Esophagus squamous epithelium (tissue), 4 donors: ENCODE measurements at regions not wholly inside any gene's neighbourhood (a gene's known extent, or its start where the extent isn't known, plus 50 kb on each side); places are given as distances from the start of the nearest gene placed in this dataset.

Experiments
- POLR2A ChIP-seq, 4 donors: fragments of 450-650 bp; IDR thresholded peaks; one replicate each; pipeline ENCODE4 v1.6.1; 2017; ENCODE audit warnings: antibody characterized with exemption in 4 of 4, mild to moderate bottlenecking in 4 of 4, moderate library complexity in 3 of 4
- TF ChIP-seq, protein P1 (sequence below), 6 experiments: fragments of 450-650 bp in 4 of 6; fragments of 200-600 bp in 2 of 6; sonication (generic) in 2 of 6; IDR thresholded peaks; one replicate each; pipeline ENCODE4 v1.5.1; 2016 to 2019; ENCODE audit warnings: antibody characterized with exemption in 6 of 6, mild to moderate bottlenecking in 4 of 6, moderate library complexity in 4 of 6

- TF ChIP-seq, protein P1, sequence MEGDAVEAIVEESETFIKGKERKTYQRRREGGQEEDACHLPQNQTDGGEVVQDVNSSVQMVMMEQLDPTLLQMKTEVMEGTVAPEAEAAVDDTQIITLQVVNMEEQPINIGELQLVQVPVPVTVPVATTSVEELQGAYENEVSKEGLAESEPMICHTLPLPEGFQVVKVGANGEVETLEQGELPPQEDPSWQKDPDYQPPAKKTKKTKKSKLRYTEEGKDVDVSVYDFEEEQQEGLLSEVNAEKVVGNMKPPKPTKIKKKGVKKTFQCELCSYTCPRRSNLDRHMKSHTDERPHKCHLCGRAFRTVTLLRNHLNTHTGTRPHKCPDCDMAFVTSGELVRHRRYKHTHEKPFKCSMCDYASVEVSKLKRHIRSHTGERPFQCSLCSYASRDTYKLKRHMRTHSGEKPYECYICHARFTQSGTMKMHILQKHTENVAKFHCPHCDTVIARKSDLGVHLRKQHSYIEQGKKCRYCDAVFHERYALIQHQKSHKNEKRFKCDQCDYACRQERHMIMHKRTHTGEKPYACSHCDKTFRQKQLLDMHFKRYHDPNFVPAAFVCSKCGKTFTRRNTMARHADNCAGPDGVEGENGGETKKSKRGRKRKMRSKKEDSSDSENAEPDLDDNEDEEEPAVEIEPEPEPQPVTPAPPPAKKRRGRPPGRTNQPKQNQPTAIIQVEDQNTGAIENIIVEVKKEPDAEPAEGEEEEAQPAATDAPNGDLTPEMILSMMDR (IDR thresholded peaks at IDR 0.05) = no peak
- TF ChIP-seq POLR2A (IDR thresholded peaks at IDR 0.05) = no peak
Observed at GRCh38 chr4:162237676-162238075, 73.9 kb upstream of the FSTL5 start.
